Esophagus muscularis mucosa (tissue), 4 donors: ENCODE measurements at regions not wholly inside any gene's neighbourhood (a gene's known extent, or its start where the extent isn't known, plus 50 kb on each side); places are given as distances from the start of the nearest gene placed in this dataset.

Experiments used
- DNase-seq: peaks from one replicate; pipeline ENCODE4 v3.0.0-alpha.2; 2017; ENCODE audit errors: extremely low spot score
- H3K27ac ChIP-seq, 4 donors: fragments of 200-600 bp; sonication (generic); replicated peaks in 1 of 4; 1 replicate in 3 of 4; 2 replicates in 1 of 4; pipeline ENCODE4 v1.5.1; 2016 to 2019; ENCODE audit warnings: mild to moderate bottlenecking in 1 of 4
- H3K27me3 ChIP-seq, 4 donors: fragments of 200-600 bp; sonication (generic); one replicate each; pipeline versions ENCODE4 v1.5.1 to v1.6.0; 2016 to 2019
- H3K36me3 ChIP-seq, 4 donors: fragments of 200-600 bp; sonication (generic); one replicate each; pipeline ENCODE4 v1.5.1; 2016 to 2019
- H3K4me1 ChIP-seq, 4 donors: fragments of 200-600 bp; sonication (generic); one replicate each; pipeline ENCODE4 v1.5.1; 2016 to 2019
- H3K4me3 ChIP-seq, 4 donors: fragments of 200-600 bp; sonication (generic); 1 replicate in 2 of 4; 2 replicates in 2 of 4; pipeline ENCODE4 v1.5.1; 2016 to 2019; ENCODE audit warnings: mild to moderate bottlenecking in 4 of 4, moderate library complexity in 1 of 4
- H3K9me3 ChIP-seq, 4 donors: fragments of 200-600 bp; sonication (generic); 1 replicate in 3 of 4; 2 replicates in 1 of 4; pipeline ENCODE4 v1.5.1; 2016 to 2019
- EP300 ChIP-seq: sonication (generic); formaldehyde crosslinking; IDR thresholded peaks from one replicate; pipeline ENCODE4 v1.6.1; 2017; ENCODE audit warnings: antibody characterized with exemption
- POLR2A ChIP-seq: fragments of 450-650 bp; IDR thresholded peaks from one replicate; pipeline ENCODE4 v1.6.1; 2017; ENCODE audit warnings: antibody characterized with exemption, moderate library complexity, mild to moderate bottlenecking, low read depth
- POLR2AphosphoS5 ChIP-seq, 2 donors: sonication (generic); formaldehyde crosslinking; IDR thresholded peaks; one replicate each; pipeline ENCODE4 v1.6.1; 2017; ENCODE audit warnings: antibody characterized with exemption in 2 of 2
- WGBS: methylation state at CpG from one replicate; pipeline ENCODE4 v1.1.5; 2018; 5-methylcytosine and 5-hydroxymethylcytosine counted together
- intact Hi-C: fragments of 100-400 bp; cut with DNase I; formaldehyde crosslinking; loops from one replicate; pipeline ENCODE4 v1.15.1; 2023
- TF ChIP-seq, protein P1 (sequence below), 3 experiments: fragments of 200-600 bp in 2 of 3; fragments of 450-650 bp in 1 of 3; sonication (generic) in 2 of 3; IDR thresholded peaks; one replicate each; pipeline ENCODE4 v1.5.1; 2017 to 2019; ENCODE audit warnings: antibody characterized with exemption in 3 of 3, mild to moderate bottlenecking in 2 of 3, moderate library complexity in 1 of 3

DNA sequence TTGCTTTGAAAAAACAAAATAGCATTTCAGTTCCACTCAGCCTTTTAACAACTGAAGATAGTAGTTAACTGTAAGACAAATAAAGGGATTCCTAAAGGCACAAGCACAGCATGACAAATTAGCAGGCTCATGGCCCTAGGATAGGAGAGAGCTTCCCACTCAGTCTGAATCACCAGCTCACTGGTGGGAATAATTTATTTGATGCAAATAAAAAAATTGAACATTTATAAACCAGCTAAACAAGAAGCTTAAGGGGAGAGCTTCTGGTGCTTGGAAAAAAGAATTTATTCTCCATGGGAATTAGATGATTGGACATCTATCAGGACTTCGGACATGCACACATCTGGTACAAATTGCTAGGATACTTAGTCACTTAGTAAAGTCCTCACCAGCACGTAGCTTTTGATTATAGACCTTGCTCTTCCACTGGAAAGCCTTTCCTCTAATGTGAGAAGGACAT is 294.1 kb upstream of the TNC start:
- no peaks in the 10 kb centered on the region for H3K36me3 ChIP-seq
- 47% methylated on average over 2 of the region's 2 CpGs for WGBS
- no peaks in the 10 kb centered on the region for H3K27me3 ChIP-seq
- no peak for DNase-seq
- TF ChIP-seq POLR2A (no peak), EP300 (no peak), POLR2AphosphoS5 (IDR thresholded peaks at IDR 0.05) (no peak)
- TF ChIP-seq, protein P1, sequence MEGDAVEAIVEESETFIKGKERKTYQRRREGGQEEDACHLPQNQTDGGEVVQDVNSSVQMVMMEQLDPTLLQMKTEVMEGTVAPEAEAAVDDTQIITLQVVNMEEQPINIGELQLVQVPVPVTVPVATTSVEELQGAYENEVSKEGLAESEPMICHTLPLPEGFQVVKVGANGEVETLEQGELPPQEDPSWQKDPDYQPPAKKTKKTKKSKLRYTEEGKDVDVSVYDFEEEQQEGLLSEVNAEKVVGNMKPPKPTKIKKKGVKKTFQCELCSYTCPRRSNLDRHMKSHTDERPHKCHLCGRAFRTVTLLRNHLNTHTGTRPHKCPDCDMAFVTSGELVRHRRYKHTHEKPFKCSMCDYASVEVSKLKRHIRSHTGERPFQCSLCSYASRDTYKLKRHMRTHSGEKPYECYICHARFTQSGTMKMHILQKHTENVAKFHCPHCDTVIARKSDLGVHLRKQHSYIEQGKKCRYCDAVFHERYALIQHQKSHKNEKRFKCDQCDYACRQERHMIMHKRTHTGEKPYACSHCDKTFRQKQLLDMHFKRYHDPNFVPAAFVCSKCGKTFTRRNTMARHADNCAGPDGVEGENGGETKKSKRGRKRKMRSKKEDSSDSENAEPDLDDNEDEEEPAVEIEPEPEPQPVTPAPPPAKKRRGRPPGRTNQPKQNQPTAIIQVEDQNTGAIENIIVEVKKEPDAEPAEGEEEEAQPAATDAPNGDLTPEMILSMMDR (IDR thresholded peaks at IDR 0.05), result no peak
- peaks cover 0 to 6% (median 0%) of the 10 kb centered on the region in 4 donors for H3K4me1 ChIP-seq
- no peak overlapping the region for H3K4me3 ChIP-seq
- H3K9me3 ChIP-seq, result no peaks in the 10 kb centered on the region
- intact Hi-C loops, result no loop called here
- H3K27ac ChIP-seq, result no peak overlapping the region

DNA sequence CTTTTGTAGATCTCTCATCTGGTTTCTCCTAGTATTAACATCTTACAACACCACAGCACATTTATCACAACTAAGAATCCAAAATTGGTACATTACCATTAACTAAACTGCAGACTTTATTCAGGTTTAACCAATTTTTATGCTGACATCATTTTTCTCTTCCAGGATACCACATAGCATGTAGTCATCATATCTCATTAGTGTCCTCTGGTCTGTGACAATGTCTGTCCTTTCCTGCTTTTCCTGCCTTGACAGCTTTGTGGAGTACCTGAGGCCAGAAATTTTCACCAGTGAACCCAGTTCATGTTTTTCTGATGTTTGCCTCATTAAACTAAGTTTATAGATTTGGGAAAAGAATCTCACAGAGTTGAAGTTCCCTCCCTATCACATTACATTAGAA is 294.7 kb upstream of the TNC start:
- Histone ChIP-seq H3K36me3 (no peaks in the 10 kb centered on the region), H3K27ac (no peak overlapping the region), H3K4me1 (peaks cover 0 to 6% (median 0%) of the 10 kb centered on the region in 4 donors), H3K4me3 (no peak overlapping the region), H3K9me3 (no peaks in the 10 kb centered on the region), H3K27me3 (no peaks in the 10 kb centered on the region)
- intact Hi-C loops, result no loop called here
- no peak for TF ChIP-seq POLR2AphosphoS5 (IDR thresholded peaks at IDR 0.05)
- TF ChIP-seq EP300, result no peak
- TF ChIP-seq POLR2A, result no peak
- TF ChIP-seq, protein P1 (IDR thresholded peaks at IDR 0.05), result no peak
- no peak for DNase-seq

DNA sequence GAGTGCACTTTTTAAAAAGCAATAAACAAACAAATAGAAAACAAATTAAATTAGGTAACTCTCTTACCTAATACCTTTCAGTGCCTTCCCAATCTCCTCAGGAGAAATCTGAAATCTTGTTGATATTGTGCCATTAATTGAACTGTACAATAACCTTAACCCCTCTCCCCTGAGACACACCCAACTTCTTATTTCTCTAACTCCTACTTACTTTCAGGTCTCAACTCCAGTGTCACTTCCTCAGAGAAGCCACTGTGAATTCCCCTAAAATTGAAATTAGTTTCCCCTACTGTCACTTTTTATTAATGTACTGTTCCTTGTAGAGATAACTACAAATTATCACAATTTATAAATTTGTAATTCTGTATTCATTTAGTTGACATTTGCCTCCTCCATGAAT is 295.3 kb upstream of the TNC start:
- H3K4me3 ChIP-seq, result no peak overlapping the region
- H3K27ac ChIP-seq, result no peak overlapping the region
- TF ChIP-seq POLR2AphosphoS5 (IDR thresholded peaks at IDR 0.05) (no peak), POLR2A (no peak), EP300 (no peak)
- TF ChIP-seq, protein P1 (IDR thresholded peaks at IDR 0.05), result no peak
- H3K4me1 ChIP-seq, result peaks cover 0 to 6% (median 0%) of the 10 kb centered on the region in 4 donors
- intact Hi-C loops, result no loop called here
- no peaks in the 10 kb centered on the region for H3K27me3 ChIP-seq
- no peaks in the 10 kb centered on the region for H3K9me3 ChIP-seq
- H3K36me3 ChIP-seq, result no peaks in the 10 kb centered on the region
- no peak for DNase-seq

GRCh38 chr9:115413766-115414382 is 295.9 kb upstream of the TNC start:
- H3K9me3 ChIP-seq, result no peaks in the 10 kb centered on the region
- no peaks in the 10 kb centered on the region for H3K36me3 ChIP-seq
- intact Hi-C loops, result no loop called here
- H3K27me3 ChIP-seq, result no peaks in the 10 kb centered on the region
- peaks cover 0 to 6% (median 0%) of the 10 kb centered on the region in 4 donors for H3K4me1 ChIP-seq
- DNase-seq, result no peak
- TF ChIP-seq POLR2A (no peak), EP300 (no peak), POLR2AphosphoS5 (IDR thresholded peaks at IDR 0.05) (no peak)
- TF ChIP-seq, protein P1 (IDR thresholded peaks at IDR 0.05), result no peak
- H3K27ac ChIP-seq, result no peak overlapping the region
- 71% methylated on average over 1 of the region's 1 CpG for WGBS
- no peak overlapping the region for H3K4me3 ChIP-seq

DNA sequence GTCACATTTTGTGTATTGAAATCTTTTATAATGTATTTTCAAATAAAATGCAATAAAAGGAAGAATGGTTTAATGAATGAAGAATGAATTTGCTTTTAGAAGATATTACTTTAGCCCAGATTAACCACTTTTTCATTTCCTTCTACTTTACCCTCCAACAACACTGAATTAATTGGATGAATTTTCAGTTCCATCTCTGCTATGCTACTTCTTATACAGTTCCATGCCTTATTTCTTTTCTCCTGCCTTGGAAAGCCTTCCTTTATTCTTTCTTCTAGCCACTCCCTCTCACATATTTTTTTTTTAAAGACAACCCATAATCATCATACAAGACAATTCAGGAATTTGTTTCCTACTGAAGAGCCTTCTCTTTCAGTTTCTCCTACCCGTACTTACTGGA is 296.6 kb upstream of the TNC start:
- intact Hi-C loops, result no loop called here
- no peak for DNase-seq
- H3K4me1 ChIP-seq, result peaks cover 0 to 6% (median 0%) of the 10 kb centered on the region in 4 donors
- no peaks in the 10 kb centered on the region for H3K36me3 ChIP-seq
- no peaks in the 10 kb centered on the region for H3K27me3 ChIP-seq
- H3K9me3 ChIP-seq, result no peaks in the 10 kb centered on the region
- TF ChIP-seq POLR2AphosphoS5 (IDR thresholded peaks at IDR 0.05), result no peak
- H3K4me3 ChIP-seq, result no peak overlapping the region
- H3K27ac ChIP-seq, result no peak overlapping the region
- 94% methylated on average over 1 of the region's 1 CpG for WGBS
